DMS79 treated with DMSO at 0.1 percent for 48 hours (cell line): ENCODE measurements at regions not wholly inside any gene's neighbourhood (a gene's known extent, or its start where the extent isn't known, plus 50 kb on each side); places are given as distances from the start of the nearest gene placed in this dataset.
"Not testable (repeated sequence)": the region's sequence is repeated elsewhere in the genome, so short reads cannot be mapped to it uniquely, and the experiment has no call there.

Experiments
- DNase-seq: peaks from one replicate; lab custom pipeline; 2025; lab: John Stamatoyannopoulos, UW

DNA sequence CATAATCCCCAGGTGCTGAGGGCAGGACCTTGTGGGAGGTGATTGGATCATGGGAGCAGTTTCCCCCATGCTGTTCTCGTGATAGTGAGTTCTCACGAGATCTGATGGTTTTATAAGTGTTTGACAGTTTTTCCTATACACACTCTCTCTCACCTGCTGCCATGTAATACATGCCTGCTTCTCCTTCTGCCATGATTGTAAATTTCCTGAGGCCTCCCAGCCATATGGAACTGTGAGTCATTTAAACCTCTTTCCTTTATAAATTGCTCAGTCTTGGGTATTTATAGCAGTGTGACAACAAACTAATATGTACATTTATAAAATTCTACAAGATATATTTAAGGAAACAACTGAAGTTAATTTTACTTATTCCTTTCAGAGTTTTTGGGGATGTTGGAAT lies 170.8 kb upstream of the BET1 start:
- no peak for DNase-seq

DNA sequence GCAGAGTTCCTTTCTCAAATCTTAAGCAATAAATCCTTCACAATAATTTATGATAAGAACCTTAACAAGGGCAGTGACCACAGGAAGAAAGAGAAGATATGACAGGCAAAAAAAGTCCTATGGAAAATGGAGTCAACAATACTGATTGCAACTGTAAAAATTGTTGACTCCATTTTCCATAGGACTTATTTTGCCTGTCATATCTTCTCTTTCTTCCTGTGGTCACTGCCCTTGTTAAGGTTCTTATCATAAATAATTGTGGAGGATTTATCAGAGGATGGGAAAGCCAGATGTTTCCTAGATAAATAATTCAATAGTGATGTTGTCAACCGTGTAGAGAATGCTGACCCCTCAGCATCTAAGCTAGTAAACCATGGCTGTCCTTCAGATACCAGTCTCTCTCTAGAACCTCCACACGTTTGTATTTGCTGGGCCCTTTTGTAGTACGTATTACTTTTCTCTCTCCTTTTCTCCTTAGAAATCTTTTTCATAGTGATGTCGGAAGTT lies 172.6 kb upstream of the BET1 start:
- DNase-seq, result no peak

DNA sequence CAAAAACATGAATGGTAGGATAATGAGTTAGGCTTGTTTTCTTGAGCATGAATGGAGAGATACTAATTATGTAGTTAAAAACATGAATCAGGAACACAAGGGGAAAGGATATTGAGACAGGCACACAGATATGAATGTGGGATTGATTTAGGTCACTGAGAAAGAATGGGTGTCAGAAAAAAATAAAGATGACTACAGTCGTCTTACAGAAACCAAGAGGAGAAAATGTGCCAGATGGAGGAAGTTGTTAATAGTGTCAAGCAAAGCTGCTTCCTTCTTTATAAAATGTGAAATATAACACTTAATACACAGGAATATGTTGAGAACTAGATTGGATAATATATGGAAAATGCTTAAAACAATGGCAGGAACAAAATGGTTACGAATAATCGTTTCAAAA lies 173.3 kb upstream of the BET1 start:
- no peak for DNase-seq

DNA sequence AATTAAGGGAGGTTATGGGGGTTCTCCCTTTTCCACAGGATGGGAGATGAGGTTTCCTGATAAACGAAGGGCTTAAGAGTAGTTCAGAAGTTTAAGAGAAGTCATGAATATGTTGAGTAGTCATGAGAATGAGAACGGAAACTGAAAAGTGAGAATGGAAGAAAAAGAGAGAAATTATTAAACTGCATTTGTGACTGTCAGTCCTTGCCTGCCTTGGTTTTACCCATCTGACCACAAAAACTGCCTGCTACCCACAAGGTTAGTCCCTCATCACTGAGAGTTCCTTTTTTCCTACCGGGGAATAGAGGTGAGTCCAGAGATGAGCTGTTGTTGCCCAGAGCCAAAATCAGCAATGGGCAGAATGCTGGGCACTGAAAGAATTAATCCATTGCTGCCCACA lies 174.1 kb upstream of the BET1 start:
- no peak for DNase-seq

DNA sequence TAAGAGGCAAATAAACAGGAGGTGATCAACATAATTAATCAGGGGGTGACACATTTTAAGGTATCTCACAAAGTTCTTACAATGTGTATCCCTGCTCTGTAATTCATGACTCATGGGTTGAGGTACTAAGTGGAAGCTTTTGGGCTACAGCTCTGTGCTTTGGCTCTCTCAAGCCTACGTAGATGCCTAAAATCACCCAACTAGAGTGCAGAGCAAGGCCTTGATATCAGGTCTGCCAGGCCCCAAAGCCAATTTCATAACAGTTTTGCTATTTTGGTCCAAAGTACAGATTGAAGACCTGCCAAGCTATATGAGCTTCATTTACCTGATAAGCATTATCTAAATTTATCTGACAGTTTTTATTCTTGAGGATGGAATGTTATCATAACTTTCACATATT lies 175.3 kb upstream of the BET1 start:
- no peak for DNase-seq

DNA sequence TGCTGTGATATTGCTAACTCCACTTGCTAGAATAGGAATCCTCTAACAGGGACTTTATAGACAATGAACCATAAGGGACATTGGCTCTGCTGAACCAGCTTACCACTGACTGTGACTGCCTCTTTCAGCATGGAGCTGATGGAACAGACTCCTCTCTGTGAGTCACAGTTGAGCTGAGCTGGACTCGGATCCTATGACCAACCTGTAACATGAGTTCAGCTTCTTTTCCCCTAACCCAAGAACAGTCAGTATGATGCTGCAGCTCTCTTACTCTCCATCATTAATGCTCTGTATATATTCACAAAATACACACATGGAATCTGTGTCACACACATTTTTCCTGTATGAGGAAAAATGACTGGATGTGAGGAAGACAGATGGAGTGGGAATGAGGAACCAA lies 177.9 kb upstream of the BET1 start:
- DNase-seq, result no peak

DNA sequence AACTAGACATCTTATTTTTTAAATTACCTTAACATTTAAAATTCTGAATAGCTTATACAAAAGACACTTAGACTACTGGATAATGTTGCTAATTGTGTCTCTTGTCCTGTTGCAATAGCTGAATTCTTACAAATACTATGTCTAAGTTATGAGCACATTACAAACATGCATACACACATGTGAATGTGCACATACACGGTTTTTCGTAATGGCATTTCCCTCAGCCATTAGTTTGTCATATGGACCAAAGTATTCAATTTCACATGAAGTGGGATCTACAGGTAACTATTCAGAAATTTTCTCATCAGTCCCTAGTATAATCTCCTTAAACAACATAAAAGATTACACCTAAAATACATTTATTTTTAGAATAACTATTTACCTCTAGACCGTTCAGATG lies 178.6 kb upstream of the BET1 start:
- DNase-seq, result no peak

DNA sequence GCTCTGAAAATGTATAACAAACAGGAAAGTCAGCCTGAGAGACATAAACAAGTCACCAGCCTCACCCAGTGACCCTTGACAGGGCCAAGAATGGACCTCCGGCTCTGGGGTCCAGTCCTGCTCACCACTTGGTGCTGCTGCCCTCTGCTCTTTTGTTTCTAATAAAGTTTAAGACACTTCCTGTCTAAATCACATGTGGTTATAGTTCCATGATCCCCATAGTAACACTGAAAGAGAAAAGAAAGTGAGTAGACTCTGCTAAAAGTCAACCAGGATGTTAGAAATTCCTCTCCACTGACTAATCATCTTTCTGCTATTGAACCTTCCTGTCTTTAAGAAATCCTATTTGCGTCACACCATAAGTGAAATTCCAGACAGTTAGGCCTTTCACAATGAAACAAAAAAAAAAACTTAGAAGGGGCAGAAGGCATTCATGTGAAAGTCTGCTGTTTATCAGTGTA lies 179.2 kb upstream of the BET1 start:
- DNase-seq, result no peak

DNA sequence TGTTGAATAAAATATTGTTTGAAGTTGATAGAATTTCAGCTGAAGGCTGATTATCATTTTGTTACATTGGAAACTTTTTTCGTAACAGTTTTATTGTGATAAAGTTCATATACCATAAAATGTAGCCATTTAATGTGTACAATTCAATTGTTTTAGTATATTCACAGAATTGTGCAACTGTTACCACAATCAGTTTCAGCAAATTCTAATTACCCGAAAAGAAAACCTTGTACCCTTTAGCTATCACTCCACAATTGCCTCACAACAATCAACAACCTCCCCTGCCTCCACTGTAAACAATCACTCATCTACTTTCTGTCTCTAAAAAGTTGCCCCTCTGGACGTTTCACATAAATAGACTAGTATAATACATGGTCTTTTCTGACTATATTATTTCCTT lies 179.7 kb upstream of the BET1 start:
- no peak for DNase-seq

DNA sequence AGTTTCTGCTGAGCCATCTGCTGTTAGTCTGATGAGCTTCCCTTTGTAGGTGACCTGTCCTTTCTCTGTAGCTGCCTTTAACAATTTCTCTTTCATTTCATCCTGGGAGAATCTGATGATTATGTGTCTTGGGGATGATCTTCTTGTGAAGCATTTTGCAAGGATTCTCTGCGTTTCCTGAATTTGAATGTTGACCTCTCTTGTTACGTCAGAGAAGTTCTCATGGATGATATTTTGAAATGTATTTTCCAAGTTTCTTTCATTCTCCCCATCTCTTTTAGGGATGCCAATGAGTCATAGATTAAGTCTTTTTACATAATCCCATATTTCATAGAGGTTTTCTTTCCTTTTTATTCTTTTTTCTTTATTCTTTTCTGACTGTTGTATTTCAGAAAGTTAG lies 184.2 kb upstream of the BET1 start:
- DNase-seq, result no peak

DNA sequence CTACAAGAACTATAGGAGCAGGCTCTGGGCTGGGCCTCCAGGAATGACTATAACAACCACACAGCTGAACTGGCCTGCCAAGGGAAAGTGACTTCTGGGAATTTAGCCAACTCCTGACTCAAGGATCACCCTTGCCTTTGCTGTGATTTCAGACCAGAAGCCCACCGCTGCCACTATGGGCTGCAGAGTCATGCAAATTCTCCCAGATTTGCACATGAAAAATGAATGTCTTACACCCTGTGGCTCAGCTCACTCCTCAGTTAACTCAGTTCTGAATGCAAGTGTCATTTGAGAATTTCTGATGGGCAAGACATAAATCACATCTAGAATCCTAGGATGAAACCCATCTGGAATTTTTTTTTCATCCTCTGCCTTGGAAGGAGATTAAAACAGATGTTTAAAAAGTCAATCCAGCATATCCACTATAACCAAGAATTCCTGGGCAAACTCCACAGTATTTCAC lies 186.5 kb upstream of the BET1 start:
- DNase-seq, result peak; percentile 21

DNA sequence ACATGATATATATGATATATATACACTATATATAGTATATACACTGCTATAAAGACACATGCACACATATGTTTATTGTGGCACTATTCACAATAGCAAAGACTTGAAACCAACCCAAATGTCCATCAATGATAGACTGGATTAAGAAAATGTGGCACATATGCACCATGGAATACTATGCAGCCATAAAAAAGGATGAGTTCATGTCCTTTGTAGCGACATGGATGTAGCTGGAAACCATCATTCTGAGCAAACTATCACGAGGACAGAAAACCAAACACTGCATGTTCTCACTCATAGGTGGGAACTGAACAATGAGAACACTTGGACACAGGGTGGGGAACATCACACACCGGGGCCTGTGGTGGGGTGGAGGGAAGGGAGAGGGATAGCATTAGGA lies 190.3 kb upstream of the BET1 start:
- DNase-seq, result not testable (repeated sequence)

DNA sequence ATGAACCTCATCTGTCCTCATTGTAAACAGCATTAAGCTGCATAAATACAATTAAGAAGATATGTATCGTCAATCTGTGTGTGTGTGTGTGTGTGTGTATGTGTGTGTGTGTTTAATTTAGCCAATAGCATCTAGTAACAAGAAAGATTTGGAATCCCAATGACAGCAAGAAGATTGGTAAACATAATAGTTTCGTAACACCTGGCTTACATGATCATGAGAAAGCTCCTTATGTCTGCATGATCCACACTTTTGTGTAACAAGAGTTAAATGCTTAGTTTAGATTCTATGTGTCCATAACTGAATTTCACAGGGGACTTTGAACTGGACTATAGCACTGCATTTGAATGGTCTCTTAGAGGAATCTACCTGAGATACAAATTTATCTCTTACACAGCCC lies 191.0 kb upstream of the BET1 start:
- DNase-seq, result no peak

DNA sequence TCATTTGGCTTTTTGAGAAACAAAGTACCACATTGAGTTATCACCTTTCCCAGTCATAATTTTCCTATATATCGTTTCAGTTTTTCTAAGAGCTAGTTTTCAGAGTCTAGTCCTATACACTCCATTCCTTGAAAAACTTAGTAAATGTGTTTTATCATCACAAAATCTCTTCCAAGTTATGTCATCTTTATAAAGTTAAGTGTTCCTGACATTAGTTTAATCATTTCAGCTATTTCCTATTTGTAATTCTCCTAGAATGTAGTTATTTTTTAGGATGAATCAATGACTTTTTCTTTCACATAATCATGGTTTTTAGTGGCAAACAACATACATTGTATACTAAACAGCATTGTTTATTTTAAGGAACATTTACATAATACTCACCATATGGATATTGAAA lies 191.7 kb upstream of the BET1 start:
- DNase-seq, result no peak

DNA sequence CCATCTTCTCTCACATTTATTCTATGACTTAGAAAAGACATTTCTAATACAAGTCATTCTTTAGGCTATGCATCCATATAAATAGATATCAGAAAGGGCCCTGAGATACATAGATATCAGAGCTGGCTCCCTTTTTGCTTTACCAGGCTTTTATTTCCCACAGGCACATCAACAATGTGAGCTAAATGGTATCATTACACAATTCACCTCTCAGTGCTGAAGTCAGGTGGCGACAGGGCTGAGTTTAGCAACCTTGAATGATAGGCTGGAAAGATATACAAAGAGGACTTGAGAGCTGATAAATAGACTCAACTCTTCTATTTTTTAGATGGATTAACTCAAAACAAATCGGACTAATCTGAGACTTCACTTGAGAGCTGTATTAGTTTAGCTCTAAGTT lies 189.2 kb upstream of the COL1A2 start:
- no peak for DNase-seq

DNA sequence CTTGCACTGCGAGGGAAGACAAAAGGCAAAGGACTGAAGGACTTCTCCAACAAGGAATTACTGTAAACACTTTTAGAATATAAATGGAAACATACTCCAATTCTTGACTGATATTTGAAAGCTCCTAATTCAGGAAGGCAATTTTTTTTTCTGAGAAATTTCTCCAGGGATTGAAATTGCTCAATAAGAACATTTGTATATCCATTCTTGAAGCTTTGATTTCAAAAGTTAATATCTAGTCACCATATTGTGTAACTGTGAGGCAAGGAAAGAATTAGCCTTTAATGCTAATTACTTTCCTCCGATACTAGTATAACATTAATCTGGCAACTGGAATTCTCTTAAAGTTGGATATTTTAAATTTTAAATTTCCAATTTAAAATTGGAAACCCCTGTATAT lies 188.4 kb upstream of the COL1A2 start:
- no peak for DNase-seq

DNA sequence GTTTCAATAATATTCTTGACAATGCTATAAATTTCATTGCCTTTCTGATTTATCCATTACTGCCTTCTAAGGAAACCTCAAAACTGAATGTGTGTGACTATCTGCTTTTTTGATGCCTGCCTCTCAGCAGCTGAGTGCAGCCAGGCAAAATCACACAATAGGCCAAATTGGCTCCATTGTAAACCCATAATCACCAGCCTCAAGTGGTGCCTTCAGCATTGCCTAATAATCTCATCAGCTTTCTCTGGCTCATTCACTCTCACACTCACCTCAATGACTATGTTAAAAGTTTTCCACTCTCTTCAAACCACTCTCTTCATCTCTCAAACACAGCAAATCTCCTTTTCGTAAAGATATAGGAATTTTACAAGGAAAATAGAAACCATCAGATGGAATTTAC lies 182.5 kb upstream of the COL1A2 start:
- no peak for DNase-seq

DNA sequence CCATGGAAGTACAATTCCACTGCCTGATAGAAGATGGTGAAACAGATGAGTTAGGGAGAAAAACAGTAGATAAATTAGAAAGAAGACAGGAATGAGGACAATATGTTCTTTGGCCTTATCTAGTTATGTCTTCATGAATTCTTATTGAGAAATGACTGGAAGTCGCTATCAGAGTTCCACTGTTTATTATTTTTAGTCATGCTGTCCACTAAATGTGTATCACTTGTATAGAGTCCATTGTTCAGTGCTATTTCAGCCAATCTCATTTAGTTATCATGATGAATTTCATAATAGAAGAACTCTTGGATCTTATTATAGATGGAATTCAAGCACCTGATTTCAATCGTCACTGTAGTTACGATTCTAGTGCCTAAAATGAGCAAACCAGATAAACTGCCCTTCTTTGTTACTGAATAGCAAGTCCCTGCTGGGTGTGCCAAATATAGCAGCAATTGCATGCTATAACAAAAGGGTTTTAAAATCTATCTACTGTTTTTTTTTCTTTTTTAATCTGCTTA lies 177.7 kb upstream of the COL1A2 start:
- DNase-seq, result no peak

DNA sequence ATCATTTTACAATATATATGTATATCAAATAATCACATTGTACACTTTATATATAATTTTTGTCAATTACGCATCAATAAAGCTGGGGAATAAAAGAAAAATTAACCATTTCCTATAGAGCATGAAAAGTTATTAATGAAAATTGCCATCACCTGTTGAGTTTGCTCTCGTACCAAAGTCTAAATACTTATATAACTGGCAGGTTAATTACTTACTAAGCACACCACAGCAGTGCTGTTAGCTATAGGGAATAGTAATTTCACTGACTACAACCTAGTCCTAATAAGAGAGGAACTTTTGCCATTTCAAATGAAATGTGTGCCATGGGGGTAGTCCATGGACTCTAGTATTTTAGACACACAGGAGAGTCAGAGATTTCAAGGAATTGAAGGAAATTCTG lies 176.9 kb upstream of the COL1A2 start:
- no peak for DNase-seq

DNA sequence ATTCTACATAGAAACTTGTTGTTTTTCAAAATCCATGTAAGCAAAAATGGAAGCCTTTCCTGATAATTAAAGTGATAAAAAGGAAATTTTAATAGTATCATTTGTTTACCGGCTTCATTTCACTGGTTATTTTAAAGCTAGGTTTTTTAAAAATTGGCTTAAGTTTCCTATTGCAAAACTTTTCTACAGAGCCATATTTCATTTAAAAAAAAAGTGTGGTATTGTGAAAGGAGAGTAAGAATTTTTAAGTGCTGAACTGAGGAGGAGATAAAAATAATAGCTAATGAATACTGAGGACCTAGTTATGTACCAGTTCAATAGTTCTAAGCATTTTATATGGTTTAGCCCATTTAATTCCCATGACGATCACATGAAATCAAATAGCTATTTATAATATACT lies 172.2 kb upstream of the COL1A2 start:
- no peak for DNase-seq

DNA sequence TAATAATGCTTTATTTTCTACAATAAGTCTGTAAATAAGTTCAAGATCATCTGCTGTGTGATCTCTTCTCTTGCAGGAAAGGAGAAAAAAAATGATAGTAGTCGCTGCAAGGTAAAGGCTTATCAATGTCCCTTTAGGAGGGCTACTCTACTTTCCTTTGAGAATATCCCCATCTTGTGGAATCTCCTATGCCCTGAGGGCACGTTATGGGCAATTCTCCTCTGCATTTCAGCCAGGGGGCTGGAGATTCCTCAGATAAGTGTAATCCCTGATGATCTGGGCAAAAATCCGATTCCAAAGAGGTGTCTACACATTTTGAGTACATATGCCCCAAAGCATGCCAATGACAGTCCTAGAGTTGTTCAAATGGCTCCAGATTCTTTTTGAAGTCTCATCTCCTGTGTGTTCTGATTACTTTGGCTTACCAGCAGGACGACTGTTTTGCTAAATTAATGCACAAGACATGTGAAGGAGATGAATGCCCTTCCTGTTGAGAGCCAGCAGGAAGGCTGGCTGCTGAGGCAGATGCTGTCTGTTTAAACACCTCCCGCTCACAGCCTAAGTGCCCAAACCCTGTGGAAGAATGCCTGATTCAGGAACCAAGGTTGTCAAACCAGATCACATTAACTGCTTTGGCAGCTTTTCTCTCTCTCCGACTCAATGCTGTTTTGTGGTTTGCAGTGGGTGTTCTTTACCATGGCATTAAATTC lies 171.2 kb upstream of the COL1A2 start:
- no peak for DNase-seq

DNA sequence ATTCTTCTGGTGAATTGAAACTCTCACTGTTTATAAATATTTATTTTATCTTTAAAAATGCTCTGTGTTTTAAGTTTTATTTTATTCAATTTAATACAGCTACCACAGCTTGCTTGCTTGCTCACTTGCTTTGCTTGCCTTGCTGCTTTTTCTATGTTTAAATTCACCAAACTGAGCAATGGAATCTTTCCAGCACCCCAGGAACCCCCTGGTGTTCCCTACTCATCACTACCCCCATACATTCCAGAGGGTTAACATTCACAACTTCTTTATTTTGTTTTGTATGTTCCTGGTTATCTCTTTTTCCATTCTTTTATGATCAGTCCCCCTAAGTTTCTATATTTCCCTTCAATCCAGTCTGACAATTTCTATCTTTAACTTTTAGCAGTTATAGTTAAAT lies 166.5 kb upstream of the COL1A2 start:
- no peak for DNase-seq

DNA sequence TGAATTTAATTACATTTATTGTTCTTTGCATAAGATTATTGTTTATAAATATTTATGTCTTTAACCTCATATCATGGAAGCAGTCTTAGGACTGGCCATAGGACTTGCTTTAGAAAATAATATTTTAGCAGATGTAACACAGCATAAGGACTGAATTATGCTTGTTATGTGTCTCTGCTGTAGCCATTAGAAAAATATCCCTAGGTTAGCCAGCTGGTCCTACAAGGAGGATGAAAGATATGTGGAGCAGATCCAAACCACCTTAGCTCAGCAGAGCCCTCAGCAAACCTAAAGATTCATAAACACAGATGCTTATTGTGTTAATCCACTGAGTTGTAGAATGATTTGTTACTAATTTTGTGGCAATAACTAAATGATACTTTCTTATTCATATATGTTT lies 166.0 kb upstream of the COL1A2 start:
- DNase-seq, result no peak

DNA sequence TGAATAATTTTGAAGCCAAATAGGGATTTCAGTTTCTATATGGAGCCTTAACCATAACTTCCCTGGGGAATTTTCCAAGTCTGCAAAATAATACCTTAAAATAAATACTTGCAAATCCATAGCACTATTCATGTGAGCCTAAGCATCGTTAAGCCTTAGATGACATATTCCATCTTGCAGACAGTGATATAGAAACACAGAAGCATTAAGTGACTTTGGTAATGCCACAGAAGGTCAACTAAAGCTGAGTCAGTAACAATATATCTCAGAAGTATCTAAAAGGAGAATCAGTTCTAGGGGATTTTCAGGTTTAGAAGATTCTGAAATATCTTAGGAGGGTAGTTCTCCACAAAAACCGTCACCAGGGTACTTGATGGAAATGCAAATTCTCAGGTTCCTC lies 163.4 kb upstream of the COL1A2 start:
- no peak for DNase-seq
